ENCODE measurements at regions not wholly inside any gene's neighbourhood (a gene's known extent, or its start where the extent isn't known, plus 50 kb on each side); places are given as distances from the start of the nearest gene placed in this dataset.
A peak's percentile ranks its signal among the peaks of the same experiment; 100 is the strongest.

DNA sequence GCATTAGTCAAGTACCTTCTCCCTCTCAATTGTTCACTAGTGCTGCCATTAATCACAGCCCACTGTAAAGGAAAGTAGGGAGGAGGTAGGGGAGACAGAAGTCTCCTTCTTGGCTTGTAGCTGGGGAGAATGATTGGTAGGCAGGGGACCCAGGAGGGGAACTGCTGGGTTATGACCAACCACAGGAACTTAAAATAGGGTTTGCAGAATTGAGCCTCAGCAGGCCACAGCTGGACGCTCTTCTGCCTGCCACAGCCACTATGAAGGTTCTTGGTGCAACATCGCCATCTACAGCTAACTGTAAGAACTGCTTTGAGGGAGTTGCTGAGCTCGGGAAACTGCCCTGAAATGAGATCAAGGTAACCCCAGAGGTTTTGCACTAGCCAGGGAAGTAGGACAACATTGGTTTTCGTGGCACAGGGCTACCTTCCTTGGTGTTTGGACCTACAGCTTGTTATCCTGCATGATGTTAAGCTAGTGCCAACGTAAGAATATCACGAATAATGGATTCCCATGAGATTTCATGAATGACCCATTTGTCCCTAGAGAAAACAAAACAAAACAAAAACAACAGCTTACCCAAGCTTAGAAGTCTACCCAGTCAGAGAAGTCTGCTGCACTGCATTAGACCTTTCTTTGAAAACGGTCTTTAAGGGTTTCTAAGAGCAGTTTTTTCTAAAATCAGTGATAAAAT lies 787.1 kb upstream of the API5 start:
- peak; percentile 3 for DNase-seq

DNA sequence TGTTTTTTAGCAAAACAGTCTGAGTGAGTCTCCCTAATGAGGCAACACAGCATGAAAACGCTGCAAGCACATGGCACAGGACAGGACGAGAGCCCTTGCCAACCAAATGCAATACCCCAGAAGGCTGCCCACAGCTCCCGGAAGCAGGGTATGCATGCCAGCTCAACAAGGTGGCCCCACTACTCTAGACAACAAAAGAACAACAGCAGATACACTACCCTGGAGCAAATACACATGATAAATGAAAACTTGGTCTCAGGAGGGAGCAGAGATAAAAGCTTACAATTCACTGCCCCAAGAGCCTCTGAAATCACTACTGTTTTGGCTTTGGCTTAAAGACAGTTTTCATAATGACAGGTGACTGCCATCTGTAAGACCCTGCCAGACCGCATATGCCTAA lies 785.4 kb upstream of the API5 start:
- no peak for DNase-seq

GRCh38 chr11:42528471-42528870 lies 783.3 kb upstream of the API5 start:
- no peak for DNase-seq

GRCh38 chr11:42528911-42529310 lies 782.9 kb upstream of the API5 start:
- DNase-seq, result no peak

GRCh38 chr11:42536611-42537360 lies 775.0 kb upstream of the API5 start:
- no peak for DNase-seq

GRCh38 chr11:42542336-42542735 lies 769.5 kb upstream of the API5 start:
- no peak for DNase-seq

DNA sequence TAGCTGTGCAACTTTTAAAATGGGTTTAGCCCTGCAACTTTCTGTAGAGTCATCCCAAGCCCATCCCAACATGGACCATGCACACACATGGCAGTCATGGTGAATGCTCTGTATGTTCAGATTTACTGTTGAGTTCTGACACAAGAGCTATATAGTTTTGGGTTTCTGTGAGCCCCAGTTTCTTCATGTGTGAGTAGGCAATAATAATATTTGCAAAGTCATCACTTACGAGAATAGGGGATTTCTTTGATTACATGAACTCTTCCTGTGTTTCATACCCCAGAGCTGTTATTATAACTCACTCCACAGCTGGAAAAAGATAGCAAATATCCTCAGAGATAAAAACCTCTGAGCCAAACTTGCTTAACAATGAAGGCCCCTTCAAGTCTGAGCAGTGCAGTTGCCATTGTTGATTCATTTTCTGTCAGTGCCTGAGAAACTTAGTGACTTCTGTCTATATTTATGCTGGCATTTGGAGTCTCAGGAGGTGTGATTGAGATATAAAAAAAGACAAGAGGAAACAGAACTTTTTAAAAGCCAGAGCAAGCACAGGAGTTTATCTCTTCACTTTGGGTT lies 767.9 kb upstream of the API5 start:
- no peak for DNase-seq

DNA sequence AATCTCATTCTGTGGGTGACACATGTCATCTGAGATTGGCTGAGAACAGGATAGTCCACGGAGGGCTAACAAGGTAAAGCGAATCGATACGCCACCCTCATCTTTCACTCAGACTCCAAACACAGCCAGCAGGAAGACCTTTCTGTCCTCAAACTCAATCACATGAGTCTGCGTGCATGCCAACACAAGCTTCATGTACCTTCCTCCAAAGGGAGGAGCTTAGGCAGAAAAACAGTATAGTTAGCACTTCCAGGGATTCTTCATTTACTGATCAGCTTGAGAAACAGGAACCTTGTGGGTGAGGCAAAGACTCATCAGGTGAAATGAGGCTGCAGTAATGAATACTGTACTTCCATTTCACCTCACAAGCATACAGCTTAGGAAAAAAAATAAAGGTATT lies 767.1 kb upstream of the API5 start:
- no peak for DNase-seq

GRCh38 chr11:42545954-42546353 lies 765.8 kb upstream of the API5 start:
- no peak for DNase-seq

- no peak for DNase-seq
These were observed 759.0 kb upstream of the API5 start for GRCh38 chr11:42552786-42553185.

GRCh38 chr11:42555190-42555589 lies 756.6 kb upstream of the API5 start:
- DNase-seq, result no peak

- no peak for DNase-seq
These were observed 740.5 kb upstream of the API5 start for GRCh38 chr11:42571131-42571877.

DNA sequence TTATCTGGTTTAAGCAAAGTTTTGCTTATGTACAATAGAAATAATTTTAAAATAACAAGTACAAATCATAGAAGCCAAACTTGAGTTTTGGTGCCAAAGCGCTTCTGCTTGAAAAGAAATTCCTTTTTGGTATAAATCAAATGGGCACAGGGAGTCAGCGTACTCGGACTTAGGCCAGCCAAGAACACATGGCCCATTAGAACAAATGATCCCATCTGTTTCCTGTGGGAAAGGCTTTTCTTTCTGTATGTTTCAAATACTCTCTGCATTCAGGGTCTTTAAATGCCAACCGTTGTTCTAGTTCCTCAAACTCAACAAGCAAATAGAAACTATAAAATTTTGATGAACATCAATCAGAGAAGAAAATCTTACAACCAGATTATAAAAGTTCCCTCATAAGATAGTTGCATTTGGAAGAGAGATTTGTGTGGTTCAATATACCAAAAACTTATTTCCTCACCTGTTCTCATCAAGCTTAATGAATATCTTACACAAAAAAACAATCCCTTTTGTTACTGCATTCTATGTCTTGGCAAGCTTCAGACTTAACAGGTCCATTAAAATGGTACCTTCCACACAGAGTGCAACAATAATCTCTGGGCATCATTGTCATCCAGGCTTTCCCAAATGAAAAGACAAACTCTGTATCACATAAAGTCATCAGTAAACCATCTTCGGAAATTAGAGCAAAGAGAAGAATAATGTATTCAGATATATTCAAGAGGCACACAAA lies 739.8 kb upstream of the API5 start:
- DNase-seq, result no peak

GRCh38 chr11:42576318-42576717 lies 735.5 kb upstream of the API5 start:
- DNase-seq, result no peak

- DNase-seq, result no peak
These were observed 722.5 kb upstream of the API5 start for GRCh38 chr11:42589286-42589685.

DNA sequence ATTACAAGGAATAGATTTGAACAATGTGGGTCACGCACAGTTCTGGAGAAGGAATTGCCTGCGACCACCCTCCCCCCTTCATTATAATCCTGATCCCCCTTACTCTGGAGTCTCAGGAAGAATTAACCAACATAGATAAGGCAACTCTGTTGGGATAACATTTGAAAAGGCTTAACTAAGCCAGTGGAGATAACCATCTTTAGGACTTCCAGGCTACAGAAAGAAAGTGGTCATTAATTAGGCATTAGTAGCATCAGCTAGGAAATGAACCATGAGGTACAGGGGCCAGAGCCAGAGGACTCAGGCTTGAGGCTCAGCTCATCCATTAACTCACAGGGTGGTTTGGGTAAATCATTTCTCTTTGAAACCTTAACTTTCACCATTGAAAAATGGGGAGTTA lies 720.0 kb upstream of the API5 start:
- DNase-seq, result no peak

GRCh38 chr11:42593441-42593840 lies 718.4 kb upstream of the API5 start:
- DNase-seq, result no peak

- DNase-seq, result no peak
These were observed 715.9 kb upstream of the API5 start for GRCh38 chr11:42595876-42596275.

GRCh38 chr11:42596576-42597145 lies 715.1 kb upstream of the API5 start:
- DNase-seq, result no peak

- DNase-seq, result no peak
These were observed 713.5 kb upstream of the API5 start for GRCh38 chr11:42598341-42598740.

GRCh38 chr11:42620796-42621195 lies 691.0 kb upstream of the API5 start:
- DNase-seq, result no peak
